Endothelial cell of umbilical vein (primary cell): ENCODE measurements at regions not wholly inside any gene's neighbourhood (a gene's known extent, or its start where the extent isn't known, plus 50 kb on each side); places are given as distances from the start of the nearest gene placed in this dataset.

Source experiments
- MYC ChIP-seq: IDR thresholded peaks from one replicate; pipeline ENCODE4 v1.6.1; 2011; ENCODE audit warnings: mild to moderate bottlenecking, low read depth, low read length
- POLR2A ChIP-seq: IDR thresholded peaks from 2 replicates; pipeline ENCODE4 v1.6.1; 2012; ENCODE audit warnings: low read depth, mild to moderate bottlenecking, control low read depth, low read length
- POLR2AphosphoS5 ChIP-seq: IDR thresholded peaks from 2 replicates; pipeline ENCODE4 v1.6.1; 2012; ENCODE audit warnings: low read depth, mild to moderate bottlenecking, control low read depth, low read length, moderate library complexity; ENCODE audit not compliant: insufficient read depth
- TF ChIP-seq, protein P1 (sequence below), 2 donors: IDR thresholded peaks; 1 replicate in 1 of 2; 2 replicates in 1 of 2; pipeline ENCODE4 v1.5.1; 2011; ENCODE audit warnings: low read length in 2 of 2, mild to moderate bottlenecking in 2 of 2, moderate library complexity in 2 of 2, control low read depth in 1 of 2, inconsistent platforms in 1 of 2, low read depth in 1 of 2; ENCODE audit not compliant: insufficient read depth in 1 of 2; ENCODE audit errors: extremely low read depth in 1 of 2
- TF ChIP-seq, protein P2 (sequence below): IDR thresholded peaks from 2 replicates; pipeline ENCODE4 v1.6.1; 2011; ENCODE audit not compliant: insufficient read depth, insufficient read length

- TF ChIP-seq, protein P1, sequence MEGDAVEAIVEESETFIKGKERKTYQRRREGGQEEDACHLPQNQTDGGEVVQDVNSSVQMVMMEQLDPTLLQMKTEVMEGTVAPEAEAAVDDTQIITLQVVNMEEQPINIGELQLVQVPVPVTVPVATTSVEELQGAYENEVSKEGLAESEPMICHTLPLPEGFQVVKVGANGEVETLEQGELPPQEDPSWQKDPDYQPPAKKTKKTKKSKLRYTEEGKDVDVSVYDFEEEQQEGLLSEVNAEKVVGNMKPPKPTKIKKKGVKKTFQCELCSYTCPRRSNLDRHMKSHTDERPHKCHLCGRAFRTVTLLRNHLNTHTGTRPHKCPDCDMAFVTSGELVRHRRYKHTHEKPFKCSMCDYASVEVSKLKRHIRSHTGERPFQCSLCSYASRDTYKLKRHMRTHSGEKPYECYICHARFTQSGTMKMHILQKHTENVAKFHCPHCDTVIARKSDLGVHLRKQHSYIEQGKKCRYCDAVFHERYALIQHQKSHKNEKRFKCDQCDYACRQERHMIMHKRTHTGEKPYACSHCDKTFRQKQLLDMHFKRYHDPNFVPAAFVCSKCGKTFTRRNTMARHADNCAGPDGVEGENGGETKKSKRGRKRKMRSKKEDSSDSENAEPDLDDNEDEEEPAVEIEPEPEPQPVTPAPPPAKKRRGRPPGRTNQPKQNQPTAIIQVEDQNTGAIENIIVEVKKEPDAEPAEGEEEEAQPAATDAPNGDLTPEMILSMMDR (IDR thresholded peaks at IDR 0.05; ENCODE audit: extremely low read depth in 1 of 2, insufficient read depth in 1 of 2, low read depth in 1 of 2, low read length in 2 of 2), result no peak
- TF ChIP-seq POLR2AphosphoS5 (no peak), POLR2A (no peak), MYC (no peak)
- TF ChIP-seq, protein P2, sequence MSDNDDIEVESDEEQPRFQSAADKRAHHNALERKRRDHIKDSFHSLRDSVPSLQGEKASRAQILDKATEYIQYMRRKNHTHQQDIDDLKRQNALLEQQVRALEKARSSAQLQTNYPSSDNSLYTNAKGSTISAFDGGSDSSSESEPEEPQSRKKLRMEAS, result no peak
These were observed 137.6 kb upstream of the FN1 start for GRCh38 chr2:215573496-215573895.
